ENCODE measurements at regions not wholly inside any gene's neighbourhood (a gene's known extent, or its start where the extent isn't known, plus 50 kb on each side); places are given as distances from the start of the nearest gene placed in this dataset.

DNA sequence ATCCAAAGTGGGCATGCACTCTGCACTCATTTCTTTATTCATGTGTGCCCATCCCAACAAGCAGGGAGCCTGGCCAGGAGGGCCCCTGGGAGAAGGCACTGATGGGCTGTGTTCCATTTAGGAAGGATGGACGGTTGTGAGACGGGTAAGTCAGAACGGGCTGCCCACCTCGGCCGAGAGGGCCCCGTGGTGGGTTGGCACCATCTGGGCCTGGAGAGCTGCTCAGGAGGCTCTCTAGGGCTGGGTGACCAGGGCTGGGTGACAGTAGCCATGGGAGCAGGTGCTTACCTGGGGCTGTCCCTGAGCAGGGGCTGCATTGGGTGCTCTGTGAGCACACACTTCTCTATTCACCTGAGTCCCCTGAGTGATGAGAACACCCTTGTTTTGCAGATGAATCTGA, 129.3 kb upstream of the B3GAT1 start:
- peaks cover 18% of the 10 kb centered on the region for H3K27me3 Mint-ChIP-seq (ENCODE audit: low read depth)
- H3K4me1 Mint-ChIP-seq (ENCODE audit: low read depth): peaks cover 5% of the 10 kb centered on the region
- TF ChIP-seq, protein P1, sequence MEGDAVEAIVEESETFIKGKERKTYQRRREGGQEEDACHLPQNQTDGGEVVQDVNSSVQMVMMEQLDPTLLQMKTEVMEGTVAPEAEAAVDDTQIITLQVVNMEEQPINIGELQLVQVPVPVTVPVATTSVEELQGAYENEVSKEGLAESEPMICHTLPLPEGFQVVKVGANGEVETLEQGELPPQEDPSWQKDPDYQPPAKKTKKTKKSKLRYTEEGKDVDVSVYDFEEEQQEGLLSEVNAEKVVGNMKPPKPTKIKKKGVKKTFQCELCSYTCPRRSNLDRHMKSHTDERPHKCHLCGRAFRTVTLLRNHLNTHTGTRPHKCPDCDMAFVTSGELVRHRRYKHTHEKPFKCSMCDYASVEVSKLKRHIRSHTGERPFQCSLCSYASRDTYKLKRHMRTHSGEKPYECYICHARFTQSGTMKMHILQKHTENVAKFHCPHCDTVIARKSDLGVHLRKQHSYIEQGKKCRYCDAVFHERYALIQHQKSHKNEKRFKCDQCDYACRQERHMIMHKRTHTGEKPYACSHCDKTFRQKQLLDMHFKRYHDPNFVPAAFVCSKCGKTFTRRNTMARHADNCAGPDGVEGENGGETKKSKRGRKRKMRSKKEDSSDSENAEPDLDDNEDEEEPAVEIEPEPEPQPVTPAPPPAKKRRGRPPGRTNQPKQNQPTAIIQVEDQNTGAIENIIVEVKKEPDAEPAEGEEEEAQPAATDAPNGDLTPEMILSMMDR (IDR thresholded peaks at IDR 0.05): no peak
- peaks cover 14% of the 10 kb centered on the region for H3K9me3 Mint-ChIP-seq (ENCODE audit: low read depth)
- H3K36me3 Mint-ChIP-seq (ENCODE audit: low read depth): peaks cover 1% of the 10 kb centered on the region
- no peak overlapping the region for H3K27ac Mint-ChIP-seq (ENCODE audit: unreplicated experiment)
- DNase-seq (ENCODE audit: low spot score): no peak
- no peak overlapping the region for H3K4me3 Mint-ChIP-seq (ENCODE audit: unreplicated experiment)

DNA sequence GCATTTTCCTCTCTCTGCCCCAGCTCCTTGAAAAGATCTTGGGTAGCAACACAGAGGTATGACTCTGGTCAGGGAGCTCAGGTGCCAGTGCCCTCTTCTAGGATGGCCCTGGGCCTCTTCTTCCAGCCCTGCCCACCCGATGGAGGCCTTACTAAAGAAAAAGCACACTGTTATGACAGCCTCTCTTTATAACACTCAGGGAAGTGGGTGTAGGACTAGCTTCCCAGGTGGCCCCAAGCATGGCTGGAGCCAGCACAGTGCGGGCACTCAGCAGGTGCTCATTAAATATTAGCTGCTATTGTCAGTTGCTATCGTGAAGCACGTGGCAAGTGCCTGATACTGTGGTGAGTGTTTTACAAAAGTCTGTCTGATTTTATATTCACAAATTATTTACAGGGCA, 127.2 kb upstream of the B3GAT1 start:
- H3K36me3 Mint-ChIP-seq (ENCODE audit: low read depth): peaks cover 1% of the 10 kb centered on the region
- peaks cover 13% of the 10 kb centered on the region for H3K9me3 Mint-ChIP-seq (ENCODE audit: low read depth)
- H3K27me3 Mint-ChIP-seq (ENCODE audit: low read depth): peaks cover 23% of the 10 kb centered on the region
- DNase-seq (ENCODE audit: low spot score): no peak
- TF ChIP-seq, protein P1 (IDR thresholded peaks at IDR 0.05): no peak
- H3K4me1 Mint-ChIP-seq (ENCODE audit: low read depth): peaks cover 4% of the 10 kb centered on the region
- H3K27ac Mint-ChIP-seq (ENCODE audit: unreplicated experiment): no peak overlapping the region
- no peak overlapping the region for H3K4me3 Mint-ChIP-seq (ENCODE audit: unreplicated experiment)

DNA sequence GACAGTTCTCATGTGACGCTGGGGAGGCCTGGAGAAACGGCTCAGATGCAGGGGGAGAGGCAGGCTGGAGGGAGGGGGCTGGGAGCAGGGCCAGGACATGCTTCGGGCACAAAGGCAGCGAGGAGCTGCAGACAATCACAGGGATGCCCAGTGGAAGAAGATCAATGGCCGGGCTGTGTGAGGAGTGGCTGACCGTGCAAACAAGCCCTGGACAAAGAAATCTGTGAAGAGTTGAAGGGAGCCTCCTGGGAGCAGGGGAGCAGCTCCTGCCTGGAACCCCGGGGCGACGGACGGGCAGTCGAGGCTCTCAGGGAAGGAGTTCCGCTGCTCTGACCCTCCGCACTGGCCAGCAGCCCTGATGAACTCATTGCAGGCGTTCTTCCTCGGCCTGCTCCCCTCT, 126.7 kb upstream of the B3GAT1 start:
- H3K9me3 Mint-ChIP-seq (ENCODE audit: low read depth): peaks cover 9% of the 10 kb centered on the region
- TF ChIP-seq, protein P1 (IDR thresholded peaks at IDR 0.05): no peak
- no peak overlapping the region for H3K4me3 Mint-ChIP-seq (ENCODE audit: unreplicated experiment)
- H3K27ac Mint-ChIP-seq (ENCODE audit: unreplicated experiment): no peak overlapping the region
- H3K4me1 Mint-ChIP-seq (ENCODE audit: low read depth): no peaks in the 10 kb centered on the region
- DNase-seq (ENCODE audit: low spot score): no peak
- peaks cover 27% of the 10 kb centered on the region for H3K27me3 Mint-ChIP-seq (ENCODE audit: low read depth)
- peaks cover 1% of the 10 kb centered on the region for H3K36me3 Mint-ChIP-seq (ENCODE audit: low read depth)

DNA sequence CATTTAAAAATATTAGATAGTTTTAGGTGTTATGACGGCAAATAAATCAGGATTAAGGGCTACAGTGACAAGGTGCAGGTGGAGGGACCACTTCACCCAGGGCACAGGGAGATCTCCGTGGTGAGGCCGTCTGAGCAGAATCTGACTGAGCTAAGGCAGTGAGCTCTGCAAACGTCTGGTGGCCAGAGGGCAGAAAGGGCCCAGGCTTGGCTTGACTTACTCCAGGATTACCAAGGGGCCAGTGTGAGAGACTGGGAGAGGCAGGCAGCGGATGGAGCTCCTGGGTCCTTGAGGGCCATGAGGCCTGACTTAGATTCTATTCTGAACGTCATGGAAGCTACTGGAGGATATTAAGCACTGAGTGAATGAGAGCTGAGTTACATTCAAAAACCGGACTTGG, 125.9 kb upstream of the B3GAT1 start:
- no peak overlapping the region for H3K4me3 Mint-ChIP-seq (ENCODE audit: unreplicated experiment)
- H3K36me3 Mint-ChIP-seq (ENCODE audit: low read depth): peaks cover 1% of the 10 kb centered on the region
- DNase-seq (ENCODE audit: low spot score): no peak
- H3K27ac Mint-ChIP-seq (ENCODE audit: unreplicated experiment): no peak overlapping the region
- TF ChIP-seq, protein P1 (IDR thresholded peaks at IDR 0.05): no peak
- peaks cover 9% of the 10 kb centered on the region for H3K9me3 Mint-ChIP-seq (ENCODE audit: low read depth)
- peaks cover 31% of the 10 kb centered on the region for H3K27me3 Mint-ChIP-seq (ENCODE audit: low read depth)
- no peaks in the 10 kb centered on the region for H3K4me1 Mint-ChIP-seq (ENCODE audit: low read depth)

DNA sequence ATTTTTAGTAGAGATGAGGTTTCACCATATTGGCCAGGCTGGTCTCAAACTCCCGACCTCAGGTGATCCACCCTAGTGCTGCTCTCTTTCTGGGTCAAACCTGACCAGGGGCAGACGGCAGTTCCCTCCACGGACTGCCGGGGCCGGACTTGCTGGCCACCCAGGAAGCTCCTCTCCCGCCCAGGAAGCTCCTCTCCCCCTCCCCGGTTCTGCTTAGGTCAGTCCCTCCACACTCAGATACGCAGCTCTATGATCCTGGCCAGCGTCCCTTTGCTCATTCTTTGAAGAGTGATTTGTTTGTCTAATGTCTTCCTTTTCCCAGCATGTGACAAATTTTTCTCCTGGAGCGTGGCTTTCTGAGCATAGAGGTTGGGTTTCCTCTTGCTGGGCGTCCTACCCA, 125.3 kb upstream of the B3GAT1 start:
- H3K9me3 Mint-ChIP-seq (ENCODE audit: low read depth): peaks cover 9% of the 10 kb centered on the region
- TF ChIP-seq, protein P1 (IDR thresholded peaks at IDR 0.05): no peak
- H3K36me3 Mint-ChIP-seq (ENCODE audit: low read depth): peaks cover 1% of the 10 kb centered on the region
- H3K27ac Mint-ChIP-seq (ENCODE audit: unreplicated experiment): no peak overlapping the region
- no peak for DNase-seq (ENCODE audit: low spot score)
- H3K4me1 Mint-ChIP-seq (ENCODE audit: low read depth): no peaks in the 10 kb centered on the region
- peaks cover 31% of the 10 kb centered on the region for H3K27me3 Mint-ChIP-seq (ENCODE audit: low read depth)
- no peak overlapping the region for H3K4me3 Mint-ChIP-seq (ENCODE audit: unreplicated experiment)

Measured in chondrocyte (in vitro differentiated cells).